H9 (cell line): ENCODE measurements at regions not wholly inside any gene's neighbourhood (a gene's known extent, or its start where the extent isn't known, plus 50 kb on each side); places are given as distances from the start of the nearest gene placed in this dataset.

Experiments
- DNase-seq: peaks from one replicate; pipeline ENCODE4 v3.0.0-alpha.2; 2017
- H2AFZ ChIP-seq: one replicate; pipeline ENCODE4 v1.6.1; 2013; ENCODE audit warnings: mild to moderate bottlenecking, low read length, control low read depth, moderate library complexity
- H2AK5ac ChIP-seq: 2 replicates; pipeline ENCODE4 v1.6.1; 2013; ENCODE audit warnings: low read length, control low read depth, mixed read lengths; ENCODE audit not compliant: insufficient read length
- H2BK120ac ChIP-seq: one replicate; pipeline ENCODE4 v1.6.1; 2013; ENCODE audit warnings: low read depth, mild to moderate bottlenecking, low read length, control low read depth, inconsistent platforms; ENCODE audit not compliant: poor library complexity, severe bottlenecking
- H2BK12ac ChIP-seq: 2 replicates; pipeline ENCODE4 v1.6.1; 2013; ENCODE audit warnings: low read length, control low read depth, mixed read lengths, low read depth; ENCODE audit not compliant: insufficient read length
- H2BK15ac ChIP-seq: 2 replicates; pipeline ENCODE4 v1.6.1; 2013; ENCODE audit warnings: low read depth, low read length, control low read depth
- H2BK20ac ChIP-seq: one replicate; pipeline ENCODE4 v1.6.1; 2013; ENCODE audit warnings: low read depth, mild to moderate bottlenecking, low read length, control low read depth, inconsistent platforms; ENCODE audit not compliant: poor library complexity, severe bottlenecking
- H2BK5ac ChIP-seq: 2 replicates; pipeline ENCODE4 v1.6.1; 2013; ENCODE audit warnings: low read length, control low read depth, mixed read lengths; ENCODE audit not compliant: insufficient read length
- H3K14ac ChIP-seq: 2 replicates; pipeline ENCODE4 v1.6.1; 2013; ENCODE audit warnings: low read length, control low read depth; ENCODE audit not compliant: insufficient read depth
- H3K18ac ChIP-seq: 2 replicates; pipeline ENCODE4 v1.6.1; 2013; ENCODE audit warnings: low read depth, mild to moderate bottlenecking, mixed read lengths, low read length, control low read depth; ENCODE audit not compliant: insufficient read length
- H3K23ac ChIP-seq: 2 replicates; pipeline ENCODE4 v1.6.1; 2013; ENCODE audit warnings: low read length, control low read depth, mixed read lengths, low read depth; ENCODE audit not compliant: insufficient read length
- H3K23me2 ChIP-seq: 2 replicates; pipeline ENCODE4 v1.6.1; 2013; ENCODE audit warnings: low read depth, mild to moderate bottlenecking, mixed read lengths, low read length, control low read depth; ENCODE audit not compliant: insufficient read length, poor library complexity, severe bottlenecking
- H3K27ac ChIP-seq: 2 replicates; pipeline ENCODE4 v1.5.1; 2013; ENCODE audit warnings: low read length, control low read depth, mixed read lengths, low read depth; ENCODE audit not compliant: insufficient read length
- H3K27me3 ChIP-seq: 2 replicates; pipeline ENCODE4 v1.6.1; 2013; ENCODE audit warnings: low read length, control low read depth, inconsistent platforms; ENCODE audit not compliant: insufficient read depth
- H3K4ac ChIP-seq: 2 replicates; pipeline ENCODE4 v1.6.1; 2013; ENCODE audit warnings: low read depth, mild to moderate bottlenecking, control low read depth, inconsistent platforms, low read length, moderate library complexity
- H3K4me1 ChIP-seq: 2 replicates; pipeline ENCODE4 v1.6.1; 2013; ENCODE audit warnings: low read length, control low read depth, inconsistent platforms; ENCODE audit not compliant: insufficient read depth
- H3K4me2 ChIP-seq: 2 replicates; pipeline ENCODE4 v1.6.1; 2013; ENCODE audit warnings: low read length, control low read depth, mixed read lengths; ENCODE audit not compliant: insufficient read length, insufficient read depth
- H3K56ac ChIP-seq: 2 replicates; pipeline ENCODE4 v1.6.1; 2013; ENCODE audit warnings: low read depth, mild to moderate bottlenecking, mixed read lengths, low read length, control low read depth; ENCODE audit not compliant: insufficient read length
- H3K79me1 ChIP-seq: 2 replicates; pipeline ENCODE4 v1.6.1; 2013; ENCODE audit warnings: low read depth, mild to moderate bottlenecking, moderate library complexity, low read length, control low read depth, inconsistent platforms; ENCODE audit not compliant: insufficient read depth, poor library complexity, severe bottlenecking
- H3K79me2 ChIP-seq: 2 replicates; pipeline ENCODE4 v1.6.1; 2013; ENCODE audit warnings: low read length, control low read depth, inconsistent platforms; ENCODE audit not compliant: insufficient read depth
- H3K9ac ChIP-seq: 2 replicates; pipeline ENCODE4 v1.6.1; 2013; ENCODE audit warnings: low read length, control low read depth, mixed read lengths; ENCODE audit not compliant: insufficient read length; ENCODE audit errors: extremely low read depth
- H3K9me3 ChIP-seq: one replicate; pipeline ENCODE4 v1.6.1; 2013; ENCODE audit warnings: low read depth, low read length, inconsistent platforms; ENCODE audit not compliant: control insufficient read depth
- H3T11ph ChIP-seq: one replicate; pipeline ENCODE4 v1.6.1; 2013; ENCODE audit warnings: mild to moderate bottlenecking, low read length, control low read depth, inconsistent platforms
- H4K20me1 ChIP-seq: one replicate; pipeline ENCODE4 v1.6.1; 2013; ENCODE audit not compliant: control insufficient read depth, insufficient read length, insufficient read depth
- H4K5ac ChIP-seq: 2 replicates; pipeline ENCODE4 v1.6.1; 2013; ENCODE audit warnings: low read depth, mild to moderate bottlenecking, mixed read lengths, low read length, control low read depth; ENCODE audit not compliant: insufficient read length
- H4K8ac ChIP-seq: replicated peaks from 2 replicates; pipeline ENCODE4 v1.6.1; 2013; ENCODE audit warnings: low read length, control low read depth, mixed read lengths, low read depth; ENCODE audit not compliant: insufficient read length
- H4K91ac ChIP-seq: 2 replicates; pipeline ENCODE4 v1.6.1; 2013; ENCODE audit warnings: low read depth, mild to moderate bottlenecking, moderate library complexity, mixed read lengths, low read length, control low read depth; ENCODE audit not compliant: insufficient read length
- H3K27ac Mint-ChIP-seq, 3 experiments: 2 replicates in 2 of 3; 3 replicates in 1 of 3; pipeline ENCODE4 v1.8.0; 2020 to 2021; ENCODE audit warnings: mixed read lengths in 3 of 3, mild to moderate bottlenecking in 1 of 3, moderate library complexity in 1 of 3
- H3K27me3 Mint-ChIP-seq: 2 replicates; pipeline ENCODE4 v1.8.0; 2021; ENCODE audit warnings: low read depth, mild to moderate bottlenecking, moderate library complexity, mixed read lengths
- H3K36me3 Mint-ChIP-seq, 3 experiments: 2 replicates in 2 of 3; 3 replicates in 1 of 3; pipeline ENCODE4 v1.8.0; 2020 to 2021; ENCODE audit warnings: low read depth in 3 of 3, mixed read lengths in 3 of 3; ENCODE audit not compliant: insufficient read depth in 1 of 3
- H3K4me1 Mint-ChIP-seq, 2 experiments: 2 replicates each; pipeline ENCODE4 v1.8.0; 2020; ENCODE audit warnings: mixed read lengths in 2 of 2
- H3K4me3 Mint-ChIP-seq, 2 experiments: 2 replicates in 1 of 2; 3 replicates in 1 of 2; pipeline ENCODE4 v1.8.0; 2020 to 2021; ENCODE audit warnings: mild to moderate bottlenecking in 2 of 2, mixed read lengths in 2 of 2, moderate library complexity in 1 of 2
- H3K9me3 Mint-ChIP-seq, 2 experiments: 2 replicates in 1 of 2; 3 replicates in 1 of 2; pipeline ENCODE4 v1.8.0; 2020; ENCODE audit warnings: mild to moderate bottlenecking in 2 of 2, mixed read lengths in 2 of 2, moderate library complexity in 1 of 2
- CTCF ChIP-seq: fragments of 200-600 bp; sonication (generic); conservative IDR thresholded peaks from 3 replicates; pipeline ENCODE4 v1.8.0; 2021; ENCODE audit warnings: antibody characterized with exemption, mild to moderate bottlenecking
- WGBS: extraction: QIAGEN DNeasy Blood & Tissue Kit; methylation state at CpG from one replicate; pipeline ENCODE4 v1.1.7; 2013; ENCODE audit warnings: missing lambda C conversion rate, low lambda C conversion rate, mixed read lengths; ENCODE audit not compliant: insufficient read length; ENCODE audit errors: extremely low coverage; 5-methylcytosine and 5-hydroxymethylcytosine counted together

GRCh38 chr7:91656541-91657482, 223.7 kb downstream of the MTERF1 start:
- H3K27ac Mint-ChIP-seq = no peak overlapping the region
- no peak overlapping the region for H2BK12ac ChIP-seq
- H2AFZ ChIP-seq = no peak overlapping the region
- H3K9ac ChIP-seq = no peak overlapping the region
- H3K9me3 ChIP-seq = no peaks in the 10 kb centered on the region
- H3K4me1 ChIP-seq = no peaks in the 10 kb centered on the region
- H3K4me1 Mint-ChIP-seq = no peaks in the 10 kb centered on the region
- H3K14ac ChIP-seq = no peak overlapping the region
- H3T11ph ChIP-seq = no peak overlapping the region
- H4K5ac ChIP-seq = no peak overlapping the region
- H3K23ac ChIP-seq = no peak overlapping the region
- no peak overlapping the region for H3K27ac ChIP-seq
- TF ChIP-seq CTCF = no peak
- no peak overlapping the region for H3K4me3 Mint-ChIP-seq
- H3K27me3 ChIP-seq = no peaks in the 10 kb centered on the region
- DNase-seq = no peak
- 0 out of 2 replicates have a peak, but pooled peaks cover 1% of the 10 kb centered on the region for H3K27me3 Mint-ChIP-seq
- H3K9me3 Mint-ChIP-seq = no peaks in the 10 kb centered on the region
- no peak overlapping the region for H2BK20ac ChIP-seq
- no peak overlapping the region for H4K8ac ChIP-seq
- no peak overlapping the region for H3K18ac ChIP-seq
- no peaks in the 10 kb centered on the region for H3K79me1 ChIP-seq
- no CpG with 5 or more reads among the region's 9 CpGs for WGBS
- H2BK5ac ChIP-seq = no peak overlapping the region
- H4K91ac ChIP-seq = no peak overlapping the region
- H3K4me2 ChIP-seq = no peak overlapping the region
- H3K36me3 Mint-ChIP-seq = no peaks in the 10 kb centered on the region
- no peaks in the 10 kb centered on the region for H3K23me2 ChIP-seq
- no peak overlapping the region for H3K4ac ChIP-seq
- H3K79me2 ChIP-seq = no peaks in the 10 kb centered on the region
- H2BK15ac ChIP-seq = no peak overlapping the region
- no peak overlapping the region for H3K56ac ChIP-seq
- H2BK120ac ChIP-seq = no peak overlapping the region
- H4K20me1 ChIP-seq = no peaks in the 10 kb centered on the region
- H2AK5ac ChIP-seq = no peak overlapping the region
